ENCODE measurements at regions not wholly inside any gene's neighbourhood (a gene's known extent, or its start where the extent isn't known, plus 50 kb on each side); places are given as distances from the start of the nearest gene placed in this dataset.

- TF ChIP-seq CTCF (IDR thresholded peaks at IDR 0.05), result no peak
- TF ChIP-seq EZH2 (IDR thresholded peaks at IDR 0.05; ENCODE audit: borderline replicate concordance, insufficient read depth, low read depth, low read length, poor library complexity, severe bottlenecking), result no peak
- CTCF ChIA-PET, result no interaction called here
- POLR2A ChIA-PET, result no interaction called here
- Histone ChIP-seq H3K36me3 (replicated peaks in 1 of 2; ENCODE audit: control extremely low read depth in 1 of 2, control insufficient read depth in 1 of 2, extremely low read depth in 1 of 2, insufficient read depth in 2 of 2, low read length in 1 of 2) (no peaks in the 10 kb centered on the region), H2AFZ (ENCODE audit: insufficient read depth, low read depth, low read length, poor library complexity, severe bottlenecking) (no peak overlapping the region), H3K4me3 (ENCODE audit: control extremely low read depth in 1 of 5, extremely low read depth in 1 of 5, insufficient read depth in 1 of 5, low read depth in 2 of 5, low read length in 4 of 5) (no peak overlapping the region), H3K27me3 (replicated peaks in 1 of 4; ENCODE audit: control extremely low read depth in 1 of 4, control insufficient read depth in 3 of 4, insufficient read depth in 4 of 4, low read length in 3 of 4) (no peaks in the 10 kb centered on the region), H3K79me2 (ENCODE audit: control insufficient read depth, insufficient read depth, low read length) (no peaks in the 10 kb centered on the region), H3K4me1 (ENCODE audit: control insufficient read depth in 2 of 2, insufficient read depth in 2 of 2, low read length in 2 of 2) (no peaks in the 10 kb centered on the region), H3K27ac (ENCODE audit: low read length in 2 of 2) (no peak overlapping the region), H4K20me1 (ENCODE audit: control insufficient read depth, insufficient read depth, low read length, poor library complexity, severe bottlenecking) (no peaks in the 10 kb centered on the region), H3K9ac (ENCODE audit: low read length) (no peak overlapping the region), H3K4me2 (replicated peaks; ENCODE audit: low read depth, low read length, poor library complexity, severe bottlenecking) (no peak overlapping the region), H3K9me3 (ENCODE audit: control extremely low read depth in 1 of 3, control insufficient read depth in 2 of 3, insufficient read depth in 1 of 3, low read length in 2 of 3) (peaks cover 0 to 4% (median 0%) of the 10 kb centered on the region in 3 donors)
- no peak for DNase-seq
- H3K9me3 Mint-ChIP-seq (ENCODE audit: insufficient read depth), result no peaks in the 10 kb centered on the region
- no peak overlapping the region for H3K4me3 Mint-ChIP-seq
- H3K4me1 Mint-ChIP-seq, result peaks cover 17% of the 10 kb centered on the region
- no peak for ATAC-seq (ENCODE audit: low read depth)
- intact Hi-C loops (cut with micrococcal nuclease), result no loop called here
- no peak overlapping the region for H3K27ac Mint-ChIP-seq
- WGBS (ENCODE audit: insufficient coverage), result no CpG with 5 or more reads among the region's 3 CpGs
- H3K27me3 Mint-ChIP-seq, result no peaks in the 10 kb centered on the region
These were observed 75.9 kb upstream of the LSM6 start for GRCh38 chr4:146099585-146099984.

DNA sequence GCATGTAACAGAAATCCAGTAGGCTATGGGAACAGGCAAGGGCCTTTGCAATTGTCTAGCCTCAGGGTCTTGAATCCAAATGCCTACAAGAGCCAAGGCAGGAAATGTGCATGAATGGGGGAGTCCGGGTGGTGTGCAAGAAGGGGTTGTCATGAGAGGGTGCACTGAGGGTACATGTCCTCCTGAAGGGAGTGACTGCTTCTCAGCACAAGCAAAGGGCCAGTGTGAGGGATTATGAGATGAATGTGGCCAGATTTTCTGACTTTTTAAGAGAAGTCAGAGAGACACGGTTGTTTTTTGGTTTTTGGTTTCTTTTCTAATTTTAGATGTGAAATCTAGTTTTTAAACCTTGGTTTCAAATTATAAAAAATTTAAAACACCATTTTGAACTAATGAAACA, 76.5 kb upstream of the LSM6 start:
- peaks cover 0 to 4% (median 0%) of the 10 kb centered on the region in 3 donors for H3K9me3 ChIP-seq (ENCODE audit: control extremely low read depth in 1 of 3, control insufficient read depth in 2 of 3, insufficient read depth in 1 of 3, low read length in 2 of 3)
- no peaks in the 10 kb centered on the region for H3K27me3 ChIP-seq (replicated peaks in 1 of 4; ENCODE audit: control extremely low read depth in 1 of 4, control insufficient read depth in 3 of 4, insufficient read depth in 4 of 4, low read length in 3 of 4)
- POLR2A ChIA-PET, result no interaction called here
- no peak overlapping the region for H2AFZ ChIP-seq (ENCODE audit: insufficient read depth, low read depth, low read length, poor library complexity, severe bottlenecking)
- no peak overlapping the region for H3K4me2 ChIP-seq (replicated peaks; ENCODE audit: low read depth, low read length, poor library complexity, severe bottlenecking)
- Mint-ChIP-seq H3K4me3 (no peak overlapping the region), H3K27ac (no peak overlapping the region), H3K27me3 (no peaks in the 10 kb centered on the region), H3K4me1 (peaks cover 17% of the 10 kb centered on the region), H3K9me3 (ENCODE audit: insufficient read depth) (no peaks in the 10 kb centered on the region)
- no peaks in the 10 kb centered on the region for H3K79me2 ChIP-seq (ENCODE audit: control insufficient read depth, insufficient read depth, low read length)
- H4K20me1 ChIP-seq (ENCODE audit: control insufficient read depth, insufficient read depth, low read length, poor library complexity, severe bottlenecking), result no peaks in the 10 kb centered on the region
- H3K27ac ChIP-seq (ENCODE audit: low read length in 2 of 2), result no peak overlapping the region
- ATAC-seq (ENCODE audit: low read depth), result no peak
- CTCF ChIA-PET, result no interaction called here
- TF ChIP-seq CTCF (IDR thresholded peaks at IDR 0.05) (no peak), EZH2 (IDR thresholded peaks at IDR 0.05; ENCODE audit: borderline replicate concordance, insufficient read depth, low read depth, low read length, poor library complexity, severe bottlenecking) (no peak)
- no peak for DNase-seq
- H3K36me3 ChIP-seq (replicated peaks in 1 of 2; ENCODE audit: control extremely low read depth in 1 of 2, control insufficient read depth in 1 of 2, extremely low read depth in 1 of 2, insufficient read depth in 2 of 2, low read length in 1 of 2), result no peaks in the 10 kb centered on the region
- no peaks in the 10 kb centered on the region for H3K4me1 ChIP-seq (ENCODE audit: control insufficient read depth in 2 of 2, insufficient read depth in 2 of 2, low read length in 2 of 2)
- intact Hi-C loops (cut with micrococcal nuclease), result no loop called here
- WGBS (ENCODE audit: insufficient coverage), result 92% methylated on average over 1 of the region's 2 CpGs
- H3K4me3 ChIP-seq (ENCODE audit: control extremely low read depth in 1 of 5, extremely low read depth in 1 of 5, insufficient read depth in 1 of 5, low read depth in 2 of 5, low read length in 4 of 5), result no peak overlapping the region
- H3K9ac ChIP-seq (ENCODE audit: low read length), result no peak overlapping the region
